NOMO-1 treated with DMSO at 0.1 percent for 48 hours (cell line): ENCODE measurements at regions not wholly inside any gene's neighbourhood (a gene's known extent, or its start where the extent isn't known, plus 50 kb on each side); places are given as distances from the start of the nearest gene placed in this dataset.
A peak's percentile ranks its signal among the peaks of the same experiment; 100 is the strongest.

Experiments
- DNase-seq: peaks from one replicate; lab custom pipeline; 2025; ENCODE audit not compliant: unreplicated experiment; lab: John Stamatoyannopoulos, UW

- no peak for DNase-seq
Measured at GRCh38 chr7:94264756-94265155, 129.9 kb upstream of the COL1A2 start.

GRCh38 chr7:94265456-94265855 lies 129.2 kb upstream of the COL1A2 start:
- no peak for DNase-seq

- peak; percentile 53 for DNase-seq
Measured at GRCh38 chr7:94266238-94266644, 128.5 kb upstream of the COL1A2 start.

GRCh38 chr7:94270772-94271171 lies 123.9 kb upstream of the COL1A2 start:
- DNase-seq = no peak

- DNase-seq = no peak
Measured at GRCh38 chr7:94272821-94273583, 121.7 kb upstream of the COL1A2 start.

- no peak for DNase-seq
Measured at GRCh38 chr7:94274828-94275227, 119.9 kb upstream of the COL1A2 start.

GRCh38 chr7:94276027-94276426 lies 118.7 kb upstream of the COL1A2 start:
- no peak for DNase-seq

GRCh38 chr7:94276795-94277194 lies 117.9 kb upstream of the COL1A2 start:
- DNase-seq = peak; percentile 20

- no peak for DNase-seq
Measured at GRCh38 chr7:94277236-94277635, 117.5 kb upstream of the COL1A2 start.

- no peak for DNase-seq
Measured at GRCh38 chr7:94280851-94281250, 113.8 kb upstream of the COL1A2 start.

- no peak for DNase-seq
Measured at GRCh38 chr7:94284104-94284503, 110.6 kb upstream of the COL1A2 start.

GRCh38 chr7:94286111-94286510 lies 108.6 kb upstream of the COL1A2 start:
- no peak for DNase-seq

GRCh38 chr7:94288096-94288495 lies 106.6 kb upstream of the COL1A2 start:
- DNase-seq = no peak

- DNase-seq = no peak
Measured at GRCh38 chr7:94289071-94289470, 105.6 kb upstream of the COL1A2 start.

- DNase-seq = peak; percentile 88
Measured at GRCh38 chr7:94294471-94295131, 100.1 kb upstream of the COL1A2 start.

- no peak for DNase-seq
Measured at GRCh38 chr7:94295850-94296249, 98.8 kb upstream of the COL1A2 start.

- DNase-seq = no peak
Measured at GRCh38 chr7:94296881-94297280, 97.8 kb upstream of the COL1A2 start.

GRCh38 chr7:94297397-94297838 lies 97.3 kb upstream of the COL1A2 start:
- no peak for DNase-seq

GRCh38 chr7:94298943-94299342 lies 95.8 kb upstream of the COL1A2 start:
- DNase-seq = no peak

GRCh38 chr7:94300176-94300835 lies 94.4 kb upstream of the COL1A2 start:
- no peak for DNase-seq

- DNase-seq = no peak
Measured at GRCh38 chr7:94301024-94301586, 93.6 kb upstream of the COL1A2 start.

GRCh38 chr7:94303118-94303517 lies 91.6 kb upstream of the COL1A2 start:
- DNase-seq = no peak
